Activated gamma-delta T cell (primary cell): ENCODE measurements at regions not wholly inside any gene's neighbourhood (a gene's known extent, or its start where the extent isn't known, plus 50 kb on each side); places are given as distances from the start of the nearest gene placed in this dataset.

Experiments
- DNase-seq: peaks from one replicate; lab custom pipeline; 2025; lab: John Stamatoyannopoulos, UW

GRCh38 chr6:28736121-28736520, 187.7 kb downstream of the TRIM27 start:
- DNase-seq, result no peak

- DNase-seq, result no peak
Observed at GRCh38 chr6:28737750-28738395, 185.9 kb downstream of the TRIM27 start.

- no peak for DNase-seq
Observed at GRCh38 chr6:28738396-28738765, 185.4 kb downstream of the TRIM27 start.

- no peak for DNase-seq
Observed at GRCh38 chr6:28741363-28741762, 182.4 kb downstream of the TRIM27 start.

- no peak for DNase-seq
Observed at GRCh38 chr6:28742668-28743270, 181.0 kb downstream of the TRIM27 start.

GRCh38 chr6:28743271-28743789, 180.5 kb downstream of the TRIM27 start:
- DNase-seq, result no peak

- DNase-seq, result no peak
Observed at GRCh38 chr6:28747083-28747630, 176.6 kb downstream of the TRIM27 start.

- DNase-seq, result no peak
Observed at GRCh38 chr6:28747631-28748157, 176.1 kb downstream of the TRIM27 start.

- DNase-seq, result no peak
Observed at GRCh38 chr6:28748192-28748591, 175.6 kb downstream of the TRIM27 start.

GRCh38 chr6:28750926-28751458, 172.8 kb downstream of the TRIM27 start:
- DNase-seq, result no peak

GRCh38 chr6:28751514-28751913, 172.3 kb downstream of the TRIM27 start:
- no peak for DNase-seq

- no peak for DNase-seq
Observed at GRCh38 chr6:28751963-28752350, 171.8 kb downstream of the TRIM27 start.

- no peak for DNase-seq
Observed at GRCh38 chr6:28757429-28758045, 166.2 kb downstream of the TRIM27 start.

- no peak for DNase-seq
Observed at GRCh38 chr6:28758046-28758817, 165.6 kb downstream of the TRIM27 start.

- DNase-seq, result no peak
Observed at GRCh38 chr6:28758818-28759235, 165.0 kb downstream of the TRIM27 start.

GRCh38 chr6:28764014-28764723, 159.6 kb downstream of the TRIM27 start:
- DNase-seq, result no peak

GRCh38 chr6:28764761-28765282, 159.0 kb downstream of the TRIM27 start:
- no peak for DNase-seq

GRCh38 chr6:28765978-28766351, 157.8 kb downstream of the TRIM27 start:
- DNase-seq, result no peak

- DNase-seq, result no peak
Observed at GRCh38 chr6:28766426-28766825, 157.4 kb downstream of the TRIM27 start.

- no peak for DNase-seq
Observed at GRCh38 chr6:28767133-28767532, 156.7 kb downstream of the TRIM27 start.

- DNase-seq, result no peak
Observed at GRCh38 chr6:28767691-28768090, 156.1 kb downstream of the TRIM27 start.
